CD1c-positive myeloid dendritic cell (primary cell): ENCODE measurements at regions not wholly inside any gene's neighbourhood (a gene's known extent, or its start where the extent isn't known, plus 50 kb on each side); places are given as distances from the start of the nearest gene placed in this dataset.

ENCODE experiments used
- DNase-seq: peaks from one replicate; pipeline ENCODE4 v3.0.0-alpha.2; 2016; ENCODE audit errors: extremely low spot score

DNA sequence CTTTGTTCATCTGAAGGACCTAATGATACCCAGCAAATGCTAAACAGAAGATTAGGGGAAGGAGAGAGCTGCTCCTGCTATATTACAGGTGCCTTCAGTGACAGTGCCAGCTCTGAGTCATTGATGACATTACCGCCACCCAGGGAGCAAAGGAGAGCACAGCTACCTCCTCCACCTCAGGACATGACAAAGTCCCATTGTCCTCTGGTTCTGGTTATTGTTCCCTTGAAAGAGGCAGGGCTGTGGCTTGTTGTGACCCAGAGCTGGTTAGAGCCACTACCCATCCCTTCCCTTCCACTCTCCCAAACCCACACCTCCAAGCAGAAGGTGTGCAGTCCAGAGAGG is 363.5 kb upstream of the DUSP10 start:
- no peak for DNase-seq

DNA sequence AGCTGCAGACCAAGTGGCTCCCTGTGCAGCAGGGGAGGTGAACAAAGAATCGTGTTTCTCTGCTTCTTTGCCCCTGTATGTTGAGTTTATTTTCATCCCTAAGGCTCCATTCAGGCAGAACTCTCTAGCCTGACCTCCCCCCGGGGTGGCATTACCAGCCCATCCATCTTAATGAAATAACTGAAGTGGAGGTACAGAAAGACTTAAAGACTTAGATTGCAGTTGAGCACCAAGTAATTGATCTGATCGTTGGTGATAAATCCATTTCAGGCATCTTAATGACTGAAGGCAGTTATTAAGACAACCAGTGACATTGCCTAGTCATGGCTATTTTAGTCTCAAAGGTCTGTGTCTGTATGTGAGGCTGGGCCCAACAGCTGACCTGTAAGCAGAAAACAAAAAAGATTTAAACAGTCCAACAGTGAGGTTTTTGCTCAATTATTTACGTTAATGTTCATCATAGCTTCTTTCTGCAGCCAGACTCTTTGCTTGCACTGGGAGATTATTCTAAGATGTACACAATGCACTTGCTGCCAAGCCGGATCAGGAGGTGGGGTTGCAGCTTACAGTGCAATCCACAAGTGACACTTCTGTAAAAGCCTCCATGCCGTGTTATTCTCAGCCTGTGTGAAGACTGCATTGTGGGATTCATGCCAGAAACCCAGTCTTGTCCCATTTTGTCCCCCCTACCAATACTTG is 363.0 kb upstream of the DUSP10 start:
- no peak for DNase-seq

DNA sequence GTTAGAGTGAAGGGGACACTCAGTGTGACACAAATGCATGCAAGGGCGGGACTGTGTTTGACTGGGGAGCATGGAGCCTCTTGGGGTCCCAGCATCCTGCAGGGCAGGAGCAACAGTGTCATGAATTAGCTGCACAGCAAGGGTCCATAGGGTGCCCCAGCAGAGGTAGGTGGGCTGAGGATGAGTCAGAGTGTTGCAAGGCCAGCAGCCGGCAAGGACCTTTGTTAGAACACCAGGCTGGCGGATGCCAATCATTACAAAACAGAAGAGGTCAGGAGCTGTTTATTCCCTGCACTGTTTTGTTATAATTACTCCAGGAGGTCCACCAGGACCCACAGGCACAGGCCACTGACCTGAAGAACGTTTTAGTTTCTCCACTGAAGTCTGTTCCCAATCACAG is 362.2 kb upstream of the DUSP10 start:
- no peak for DNase-seq

- no peak for DNase-seq
These were observed 357.9 kb upstream of the DUSP10 start for GRCh38 chr1:222099746-222100145.

- no peak for DNase-seq
These were observed 356.5 kb upstream of the DUSP10 start for GRCh38 chr1:222098404-222098803.

DNA sequence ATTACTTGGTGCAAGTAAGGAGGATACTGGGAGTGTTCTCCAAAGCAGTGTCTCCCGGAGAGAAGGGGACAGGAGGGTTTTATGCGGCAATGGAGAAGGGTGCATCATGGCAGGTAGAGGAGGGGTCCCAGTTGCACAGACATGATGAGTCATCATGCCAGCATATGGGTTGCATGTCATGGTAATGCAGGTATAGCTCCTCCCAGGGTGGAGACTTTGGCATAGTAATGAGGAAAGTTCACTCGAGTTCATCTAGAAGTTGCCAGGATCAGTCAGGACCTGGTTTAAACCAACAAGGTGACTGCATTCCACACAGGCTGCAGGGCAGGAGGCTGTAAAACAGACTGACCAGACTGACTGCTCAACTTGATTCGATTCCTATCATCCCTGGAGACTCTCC is 355.7 kb upstream of the DUSP10 start:
- DNase-seq: no peak

GRCh38 chr1:222096883-222097282 is 355.0 kb upstream of the DUSP10 start:
- DNase-seq: no peak

DNA sequence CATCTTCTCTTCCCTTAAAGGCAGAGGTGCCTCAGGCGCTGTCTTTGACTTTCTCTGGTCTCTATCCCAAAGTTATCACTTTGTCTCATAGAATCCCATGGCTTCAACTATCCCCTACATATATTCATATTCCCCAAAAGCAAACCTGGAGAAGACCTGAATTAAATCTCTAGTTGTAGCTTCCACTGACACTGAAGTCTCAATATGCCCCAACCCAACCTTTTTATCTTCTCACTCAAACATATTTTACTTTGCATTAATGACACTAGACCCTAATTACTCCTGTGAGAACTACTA is 354.5 kb upstream of the DUSP10 start:
- DNase-seq: no peak

DNA sequence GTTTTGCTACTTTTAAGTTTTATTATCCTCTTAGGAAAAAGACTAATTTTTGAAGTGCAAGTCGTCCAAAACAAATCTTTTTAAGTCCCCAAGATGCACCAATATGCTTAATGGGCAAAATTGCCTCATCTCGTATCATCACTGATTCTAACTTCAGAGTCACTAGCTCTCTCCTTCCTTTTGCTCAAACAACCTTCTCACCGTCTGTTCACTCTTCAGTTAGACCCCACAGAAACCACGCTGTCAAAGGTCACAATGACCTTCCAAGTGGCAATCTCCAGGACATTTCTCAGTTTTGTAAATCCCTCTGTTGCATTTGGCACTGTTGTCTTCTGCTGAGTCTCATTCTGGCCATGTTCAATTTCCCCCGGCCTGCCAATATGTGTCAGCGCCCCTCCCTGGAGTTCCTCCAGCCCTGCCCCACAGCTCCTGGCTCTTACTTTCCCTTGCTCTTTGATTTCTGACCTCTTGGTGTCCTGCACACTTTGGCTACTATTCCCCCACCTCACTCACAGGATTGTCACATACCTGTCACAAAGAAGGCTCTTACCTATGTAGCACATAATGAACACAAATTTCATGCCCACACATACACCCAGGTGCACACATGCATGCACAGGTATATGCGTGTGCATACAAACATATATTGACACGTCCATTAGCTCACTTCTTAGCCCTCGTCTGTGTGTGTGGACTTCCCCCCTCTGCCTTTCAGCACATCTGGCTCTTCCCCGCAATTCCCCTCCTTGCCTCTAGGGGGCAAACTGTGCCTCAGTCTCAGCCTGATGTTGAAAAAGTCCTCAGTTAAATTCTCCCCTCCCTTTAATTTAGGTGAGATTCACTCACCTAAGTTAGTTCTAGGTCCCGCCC is 354.0 kb upstream of the DUSP10 start:
- peak; percentile 62 for DNase-seq

DNA sequence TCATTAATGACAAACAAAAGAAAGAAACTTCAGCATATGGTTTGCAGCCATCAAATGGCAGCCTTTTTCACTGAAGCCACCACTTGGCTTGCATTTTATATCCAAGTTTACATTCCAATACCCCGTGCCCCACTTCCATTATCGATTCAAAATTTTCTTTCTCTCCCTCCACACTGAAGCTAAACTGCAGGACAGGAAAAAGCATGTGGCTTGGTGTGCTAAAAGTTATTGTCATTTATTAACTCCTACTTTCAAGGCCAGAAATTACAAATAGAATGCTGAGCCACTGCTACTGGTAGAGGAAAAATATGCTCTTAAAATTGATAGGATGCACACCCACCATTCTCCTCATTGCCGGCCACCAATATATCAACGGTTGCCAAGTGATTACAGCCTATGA is 351.6 kb upstream of the DUSP10 start:
- DNase-seq: no peak

DNA sequence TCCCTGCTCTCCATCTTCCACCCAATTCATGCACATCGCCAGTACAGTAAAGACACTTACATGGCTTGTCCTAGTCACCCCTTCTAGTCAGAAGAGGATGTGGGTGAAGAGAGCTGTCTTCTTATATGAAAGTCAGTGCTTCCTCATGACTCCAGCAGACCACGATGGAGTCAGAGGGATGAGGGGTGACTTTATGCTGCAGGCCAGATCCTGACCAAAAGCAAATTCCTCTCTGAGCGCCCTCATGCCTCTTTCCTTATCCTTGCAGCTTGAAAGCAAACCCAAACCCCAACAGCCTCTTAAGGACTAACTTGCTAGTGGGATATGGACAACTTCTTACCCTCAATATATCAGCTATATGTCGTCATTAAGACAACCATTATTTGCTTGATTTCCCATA is 348.2 kb upstream of the DUSP10 start:
- no peak for DNase-seq

DNA sequence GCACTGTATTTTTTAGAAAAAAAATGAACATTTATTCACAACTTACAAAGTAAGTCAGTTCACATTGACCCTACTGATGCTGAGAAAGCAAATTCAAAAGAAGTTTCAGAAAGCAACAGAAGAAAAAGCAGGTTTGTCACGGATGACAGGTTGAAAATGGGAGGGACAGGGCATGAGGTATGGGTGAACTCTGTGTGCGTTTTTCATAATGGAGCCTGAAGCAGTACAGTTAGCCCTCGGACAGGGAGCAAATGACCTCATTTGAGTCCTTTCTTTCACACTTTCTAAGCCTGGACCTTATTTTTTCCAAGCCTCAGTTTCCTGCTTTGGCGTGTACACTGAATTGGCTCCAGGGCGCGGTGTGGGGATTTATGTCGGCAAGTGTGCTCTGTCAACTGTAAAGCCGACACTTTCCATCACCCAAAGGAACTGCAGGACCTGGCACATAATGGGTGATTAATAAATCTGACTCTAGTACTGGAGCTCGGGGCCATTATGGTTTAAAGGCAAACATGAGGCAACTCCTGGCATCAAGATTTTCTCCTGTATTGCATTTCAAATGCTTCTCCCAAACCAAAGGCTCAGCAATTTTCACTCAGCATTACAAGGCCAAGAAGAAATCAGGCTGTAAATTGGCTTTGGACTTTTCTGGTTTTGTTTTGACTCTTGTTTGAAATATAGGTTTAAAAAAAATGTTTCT is 345.5 kb upstream of the DUSP10 start:
- no peak for DNase-seq

DNA sequence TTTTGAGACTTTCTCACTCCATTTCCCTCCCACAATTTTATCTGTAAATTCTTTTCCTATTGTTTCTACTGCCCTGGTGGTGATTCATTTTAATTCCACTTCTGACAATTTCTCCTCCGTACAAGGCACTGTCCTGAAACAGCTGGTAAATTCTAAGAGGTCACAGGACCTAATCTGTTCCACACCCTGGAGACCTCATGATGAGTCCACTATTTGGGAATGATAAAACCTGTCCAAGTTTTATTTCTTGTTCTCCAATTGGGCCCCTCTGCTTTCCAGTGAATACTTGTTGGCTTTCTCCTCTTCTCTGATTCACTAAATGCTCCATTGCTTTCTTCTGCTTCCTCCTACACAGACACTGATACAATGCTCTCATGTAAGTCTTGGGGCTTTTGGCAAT is 343.1 kb upstream of the DUSP10 start:
- no peak for DNase-seq

DNA sequence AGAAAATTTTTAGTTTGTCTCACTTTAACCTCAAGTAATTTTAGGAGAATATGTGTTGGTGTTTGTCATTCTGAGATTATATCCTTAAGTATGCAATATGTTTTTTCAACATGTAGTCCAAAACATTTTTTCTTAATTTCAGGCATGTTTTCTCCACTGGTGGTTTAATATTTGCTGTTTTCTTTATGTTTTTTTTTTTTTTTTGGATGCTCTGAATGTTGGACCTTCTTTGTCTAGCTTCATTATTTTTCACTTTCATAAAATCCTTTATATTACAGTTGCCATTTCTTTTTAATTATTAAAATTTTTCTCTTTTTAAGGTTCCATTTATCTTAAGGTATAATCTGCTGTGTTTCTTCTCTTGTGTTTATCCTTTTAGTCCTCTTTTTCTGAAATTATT is 342.2 kb upstream of the DUSP10 start:
- DNase-seq: no peak

DNA sequence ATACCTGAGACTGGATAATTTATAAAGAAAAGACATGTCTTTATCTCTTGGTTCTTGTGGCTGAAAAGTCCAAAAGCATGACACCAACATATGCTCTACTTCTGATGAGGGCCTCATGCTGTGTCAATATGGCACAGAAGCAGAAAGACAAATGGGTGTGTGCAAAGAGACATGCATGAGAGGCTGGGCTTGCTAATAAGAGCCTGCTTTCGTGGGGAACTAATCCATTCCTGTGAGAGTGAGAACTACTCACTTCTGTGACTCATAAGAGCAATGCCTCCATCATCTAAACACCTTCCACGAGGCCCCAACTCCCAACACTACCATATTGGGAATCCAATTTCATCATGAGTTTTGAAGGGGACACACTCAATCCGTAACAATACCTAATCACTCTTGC is 340.0 kb upstream of the DUSP10 start:
- no peak for DNase-seq

DNA sequence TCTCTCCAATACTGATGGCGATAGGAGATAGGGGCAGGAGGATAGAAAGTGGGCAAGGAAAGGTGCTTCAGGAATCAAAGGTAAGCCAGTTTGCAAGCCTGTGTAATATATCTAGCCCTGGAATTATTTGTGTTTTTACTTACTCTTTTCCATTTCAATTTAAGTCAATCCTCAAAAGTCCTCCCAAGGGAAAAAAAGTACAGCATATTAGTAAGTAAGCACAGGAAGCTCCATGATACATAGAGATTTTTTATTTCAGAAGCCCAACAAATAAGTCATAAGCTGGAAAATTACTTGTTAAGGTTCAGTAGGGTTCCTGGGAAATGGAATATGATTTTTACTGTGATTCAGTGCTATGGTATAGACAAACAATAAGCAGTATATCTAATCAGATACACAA is 337.7 kb upstream of the DUSP10 start:
- no peak for DNase-seq

GRCh38 chr1:222077206-222077605 is 335.3 kb upstream of the DUSP10 start:
- DNase-seq: no peak

- no peak for DNase-seq
These were observed 332.4 kb upstream of the DUSP10 start for GRCh38 chr1:222074317-222074716.

DNA sequence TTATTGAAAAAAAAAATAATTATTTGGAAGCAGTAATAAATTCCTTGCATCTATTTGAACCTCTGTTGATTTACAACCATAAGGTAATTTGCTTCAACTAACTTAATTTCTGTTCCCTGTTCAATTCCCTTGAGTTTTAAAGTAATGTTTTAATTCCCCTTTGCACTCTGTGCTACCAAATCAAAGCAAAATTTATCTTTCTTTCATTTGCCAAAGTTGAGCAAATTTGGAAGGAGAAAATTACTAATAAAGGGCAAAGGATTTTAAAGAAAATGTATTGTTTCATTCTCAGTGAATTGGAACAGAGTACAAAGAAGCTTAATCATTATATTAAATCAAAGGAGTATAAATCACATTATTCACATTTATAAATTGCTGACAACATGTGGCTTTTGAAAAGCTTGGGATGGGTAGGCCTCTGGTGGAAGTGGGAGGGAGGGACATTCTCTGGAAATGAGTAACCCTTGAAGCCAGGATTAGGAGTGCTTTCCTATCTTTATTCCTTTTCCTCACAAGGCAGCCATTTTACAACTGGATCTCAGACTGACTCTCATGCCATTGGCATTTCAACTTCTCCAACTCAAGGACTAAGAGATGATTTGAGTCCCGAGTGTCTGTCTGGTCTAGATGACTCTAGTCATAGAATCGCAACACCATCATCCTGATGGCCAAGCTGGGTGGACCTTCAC is 331.6 kb upstream of the DUSP10 start:
- DNase-seq: no peak

DNA sequence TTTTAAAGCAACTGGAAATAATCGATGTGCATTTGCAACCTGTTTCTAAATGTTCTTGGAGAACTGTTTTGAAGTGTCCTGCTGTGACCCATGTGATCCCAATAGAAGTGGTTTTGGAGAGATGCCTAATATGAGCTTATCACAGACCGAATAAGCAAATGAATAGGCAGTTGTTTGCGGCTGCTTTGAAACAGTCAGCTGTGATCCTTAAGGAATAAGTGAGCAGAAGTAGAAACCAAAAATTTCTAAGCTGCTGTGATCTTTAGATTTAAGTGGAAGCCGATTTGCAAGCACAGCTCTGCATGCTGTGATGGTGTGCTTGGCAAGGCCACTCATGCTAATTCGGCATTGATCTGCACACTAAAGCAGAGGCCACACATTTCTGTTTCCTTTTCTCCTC is 329.5 kb upstream of the DUSP10 start:
- no peak for DNase-seq

GRCh38 chr1:222068937-222069336 is 327.0 kb upstream of the DUSP10 start:
- DNase-seq: no peak

GRCh38 chr1:222068101-222068500 is 326.2 kb upstream of the DUSP10 start:
- DNase-seq: no peak

DNA sequence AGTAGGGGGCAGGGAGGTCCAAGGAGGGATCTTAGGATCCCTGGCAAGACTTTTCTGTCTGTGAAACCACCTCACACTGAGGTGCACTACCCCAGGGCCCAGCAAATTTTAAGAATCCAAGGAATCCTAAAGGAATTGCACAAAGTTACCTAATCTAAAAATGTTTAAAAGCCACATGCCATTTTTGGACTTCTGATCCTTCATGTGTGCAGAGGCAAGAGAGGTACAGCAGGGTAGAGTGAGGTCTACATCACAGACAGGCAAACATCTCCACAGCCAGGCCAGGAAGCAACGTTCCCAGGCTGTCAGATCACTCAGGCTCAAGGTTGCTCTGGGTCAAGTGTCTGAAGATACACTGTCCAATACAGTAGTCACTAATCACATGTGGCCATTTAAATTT is 324.6 kb upstream of the DUSP10 start:
- no peak for DNase-seq
